ENCODE measurements at regions not wholly inside any gene's neighbourhood (a gene's known extent, or its start where the extent isn't known, plus 50 kb on each side); places are given as distances from the start of the nearest gene placed in this dataset.

- H2BK120ac ChIP-seq (ENCODE audit: low read depth, low read length, poor library complexity, severe bottlenecking) = no peak overlapping the region
- Mint-ChIP-seq H3K27me3 (ENCODE audit: low read depth) (no peaks in the 10 kb centered on the region), H3K4me1 (peaks cover 0 to 2% of the 10 kb centered on the region in 2 experiments; a peak in 2 of 4 replicates), H3K4me3 (no peak overlapping the region), H3K9me3 (no peaks in the 10 kb centered on the region), H3K36me3 (ENCODE audit: insufficient read depth in 1 of 3, low read depth in 3 of 3) (no peaks in the 10 kb centered on the region; a peak in 1 of 7 replicates), H3K27ac (no peak overlapping the region; a peak in 1 of 7 replicates)
- H2AK5ac ChIP-seq (ENCODE audit: insufficient read length, low read length) = no peak overlapping the region
- H3K79me1 ChIP-seq (ENCODE audit: insufficient read depth, low read depth, low read length, poor library complexity, severe bottlenecking) = no peaks in the 10 kb centered on the region
- H3K4me1 ChIP-seq (ENCODE audit: insufficient read depth, low read length) = no peaks in the 10 kb centered on the region
- H2BK5ac ChIP-seq (ENCODE audit: insufficient read length, low read length) = no peak overlapping the region
- H4K5ac ChIP-seq (ENCODE audit: insufficient read length, low read depth, low read length) = no peak overlapping the region
- no peaks in the 10 kb centered on the region for H3K23me2 ChIP-seq (ENCODE audit: insufficient read length, low read depth, low read length, poor library complexity, severe bottlenecking)
- H3K14ac ChIP-seq (ENCODE audit: insufficient read depth, low read length) = no peak overlapping the region
- H2BK15ac ChIP-seq (ENCODE audit: low read depth, low read length) = no peak overlapping the region
- H3K4me2 ChIP-seq (ENCODE audit: insufficient read depth, insufficient read length, low read length) = no peak overlapping the region
- H4K91ac ChIP-seq (ENCODE audit: insufficient read length, low read depth, low read length) = no peak overlapping the region
- no peak overlapping the region for H2BK12ac ChIP-seq (ENCODE audit: insufficient read length, low read depth, low read length)
- H4K20me1 ChIP-seq (ENCODE audit: control insufficient read depth, insufficient read depth, insufficient read length) = no peaks in the 10 kb centered on the region
- no peak overlapping the region for H3T11ph ChIP-seq (ENCODE audit: low read length)
- no peaks in the 10 kb centered on the region for H3K27me3 ChIP-seq (ENCODE audit: insufficient read depth, low read length)
- no CpG with 5 or more reads among the region's 3 CpGs for WGBS (ENCODE audit: extremely low coverage, insufficient read length, low lambda C conversion rate)
- no peak overlapping the region for H3K9ac ChIP-seq (ENCODE audit: extremely low read depth, insufficient read length, low read length)
- H3K79me2 ChIP-seq (ENCODE audit: insufficient read depth, low read length) = no peaks in the 10 kb centered on the region
- DNase-seq = no peak
- no peak overlapping the region for H2BK20ac ChIP-seq (ENCODE audit: low read depth, low read length, poor library complexity, severe bottlenecking)
- no peak overlapping the region for H3K56ac ChIP-seq (ENCODE audit: insufficient read length, low read depth, low read length)
- H3K9me3 ChIP-seq (ENCODE audit: control insufficient read depth, low read depth, low read length) = no peaks in the 10 kb centered on the region
- H3K4ac ChIP-seq (ENCODE audit: low read depth, low read length) = no peak overlapping the region
- no peak overlapping the region for H3K18ac ChIP-seq (ENCODE audit: insufficient read length, low read depth, low read length)
- no peak for TF ChIP-seq CTCF (conservative IDR thresholded peaks at IDR 0.05)
- no peak overlapping the region for H2AFZ ChIP-seq (ENCODE audit: low read length)
- no peak overlapping the region for H4K8ac ChIP-seq (replicated peaks; ENCODE audit: insufficient read length, low read depth, low read length)
- no peak overlapping the region for H3K23ac ChIP-seq (ENCODE audit: insufficient read length, low read depth, low read length)
- H3K27ac ChIP-seq (ENCODE audit: insufficient read length, low read depth, low read length) = no peak overlapping the region
Observed at GRCh38 chr1:185489406-185489805, 172.4 kb upstream of the IVNS1ABP start.

All from H9 (cell line).